K562 (cell line): ENCODE measurements at regions not wholly inside any gene's neighbourhood (a gene's known extent, or its start where the extent isn't known, plus 50 kb on each side); places are given as distances from the start of the nearest gene placed in this dataset.

ENCODE experiments used
- ATAC-seq: fragments of 200-7000 bp; cut with Tn5 transposase; 3 replicates; pipeline ENCODE4 v1.9.1; 2020; ENCODE audit warnings: moderate library complexity
- BruUV-seq: library from RNA; stranded (reverse); fragments of 400-500 nt; replicated peaks from 2 replicates; lab custom pipeline; 2021; lab: Mats Ljungman, UMichigan
- CTCF ChIA-PET: fragments of 300-600 bp; formaldehyde crosslinking; extraction: SDS; loops from one replicate; lab custom pipeline; 2021; ENCODE audit warnings: low intra/inter-chr PET ratio; lab: Yijun Ruan, JAX
- POLR2A ChIA-PET: fragments of 300-600, 350-650 bp; sonication (Branson Sonifier 250); formaldehyde crosslinking; extraction: SDS; loops from one replicate; lab custom pipeline; 2021; ENCODE audit warnings: antibody characterized with exemption, inconsistent platforms; lab: Yijun Ruan, JAX
- DNase-seq, 4 experiments: peaks; one replicate each; pipeline versions ENCODE4 v3.0.0 to v3.0.0-alpha.2; 2011 to 2018; ENCODE audit warnings: low spot score in 3 of 4, mixed read lengths in 3 of 4; ENCODE audit errors: extremely low read depth in 1 of 4
- FAIRE-seq: peaks from 2 replicates; lab custom pipeline; 2011; peaks lifted over from hg19 to GRCh38; lab: Jason Lieb, UNC
- H2AFZ ChIP-seq: 2 replicates; pipeline ENCODE4 v1.6.0; 2011; ENCODE audit warnings: low read depth, low read length, control low read depth, inconsistent platforms
- H3K27ac ChIP-seq: fragments of 200-600 bp; 3 replicates; pipeline ENCODE4 v1.8.0; 2011; ENCODE audit warnings: low read depth, mild to moderate bottlenecking, control low read depth, inconsistent platforms, low read length, moderate library complexity, mixed read lengths; ENCODE audit errors: extremely low read depth
- H3K27me3 ChIP-seq, 2 experiments: fragments of 300-600 bp in 1 of 2; 2 replicates in 1 of 2; 3 replicates in 1 of 2; pipeline versions ENCODE4 v1.6.0 to v1.8.0; 2011; ENCODE audit warnings: inconsistent platforms in 2 of 2, low read length in 2 of 2, mild to moderate bottlenecking in 1 of 2, mixed read lengths in 1 of 2, moderate library complexity in 1 of 2; ENCODE audit not compliant: control insufficient read depth in 2 of 2, insufficient read depth in 2 of 2
- H3K36me3 ChIP-seq: fragments of 300-600 bp; 3 replicates; pipeline ENCODE4 v1.8.0; 2011; ENCODE audit warnings: mild to moderate bottlenecking, low read length, inconsistent platforms; ENCODE audit not compliant: control insufficient read depth, insufficient read depth
- H3K4me1 ChIP-seq, 2 experiments: fragments of 200-600 bp in 1 of 2; replicated peaks in 1 of 2; 2 replicates in 1 of 2; 3 replicates in 1 of 2; pipeline versions ENCODE4 v1.5.1 to v1.8.0; 2011; ENCODE audit warnings: inconsistent platforms in 2 of 2, low read length in 2 of 2, mild to moderate bottlenecking in 1 of 2, mixed read lengths in 1 of 2, moderate library complexity in 1 of 2; ENCODE audit not compliant: control insufficient read depth in 2 of 2, insufficient read depth in 2 of 2
- H3K4me2 ChIP-seq: 2 replicates; pipeline ENCODE4 v1.6.1; 2011; ENCODE audit warnings: low read length, control low read depth, inconsistent platforms, mixed read lengths; ENCODE audit not compliant: insufficient read depth
- H3K4me3 ChIP-seq: fragments of 200-600 bp; sonication (generic), shearing (Covaris generic); 2 replicates; pipeline ENCODE4 v1.5.1; 2016; ENCODE audit warnings: control low read depth, inconsistent platforms
- H3K79me2 ChIP-seq: fragments of 200-600 bp; 3 replicates; pipeline ENCODE4 v1.8.0; 2011; ENCODE audit warnings: low read length, inconsistent platforms; ENCODE audit not compliant: control insufficient read depth, insufficient read depth
- H3K9ac ChIP-seq, 2 experiments: 2 replicates each; pipeline versions ENCODE4 v1.6.0 to v1.6.1; 2011; ENCODE audit warnings: low read depth in 2 of 2, low read length in 2 of 2, control low read depth in 1 of 2, inconsistent platforms in 1 of 2, mild to moderate bottlenecking in 1 of 2, mixed read lengths in 1 of 2; ENCODE audit not compliant: insufficient read depth in 1 of 2
- H3K9me1 ChIP-seq: one replicate; pipeline ENCODE4 v1.6.0; 2011; ENCODE audit warnings: inconsistent platforms, mild to moderate bottlenecking, low read length, moderate library complexity; ENCODE audit not compliant: control insufficient read depth, insufficient read depth
- H3K9me3 ChIP-seq: replicated peaks from 2 replicates; pipeline ENCODE4 v1.5.1; 2011; ENCODE audit warnings: low read depth, low read length, inconsistent platforms; ENCODE audit not compliant: control insufficient read depth, insufficient read depth
- H4K20me1 ChIP-seq: replicated peaks from 2 replicates; pipeline ENCODE4 v1.6.1; 2011; ENCODE audit warnings: low read length, inconsistent platforms, mixed read lengths; ENCODE audit not compliant: control insufficient read depth, insufficient read depth
- HNRNPUL1 ChIP-seq: fragments of 200-400 bp; formaldehyde crosslinking; IDR thresholded peaks from 2 replicates; pipeline ENCODE4 v1.6.1; 2017; ENCODE audit warnings: low read length
- HOMEZ ChIP-seq: fragments of 250-450 bp; sonication (Bioruptor Pico); IDR thresholded peaks from 2 replicates; pipeline ENCODE4 v1.4.0; 2020; ENCODE audit warnings: mild to moderate bottlenecking, moderate library complexity
- JUN ChIP-seq, 2 experiments: sonication (generic) in 1 of 2; formaldehyde crosslinking in 1 of 2; IDR thresholded peaks; 2 replicates each; pipeline versions ENCODE4 v1.6.1 to v1.8.0; 2012 to 2022; ENCODE audit warnings: borderline replicate concordance in 2 of 2, mild to moderate bottlenecking in 2 of 2, improper control_type of control experiment in 1 of 2, low read depth in 1 of 2, low read length in 1 of 2, missing genetic modification reagents in 1 of 2
- MED1 ChIP-seq: sonication (generic); formaldehyde crosslinking; IDR thresholded peaks from 2 replicates; pipeline ENCODE4 v1.8.1; 2023; ENCODE audit warnings: missing genetic modification reagents, borderline replicate concordance
- RBM17 ChIP-seq: fragments of 200-400 bp; formaldehyde crosslinking; IDR thresholded peaks from 2 replicates; pipeline ENCODE4 v1.6.1; 2017; ENCODE audit warnings: low read depth, mild to moderate bottlenecking, low read length, borderline replicate concordance
- RNF219 ChIP-seq: fragments of 250-450 bp; sonication (Bioruptor Pico); IDR thresholded peaks from 2 replicates; pipeline ENCODE4 v1.5.0; 2022; ENCODE audit warnings: mild to moderate bottlenecking
- SMAD1 ChIP-seq: fragments of 150-350 bp; IDR thresholded peaks from 2 replicates; pipeline ENCODE4 v1.6.1; 2014; ENCODE audit warnings: low read length, low read depth; ENCODE audit not compliant: partially characterized antibody
- THAP7 ChIP-seq: fragments of 250-450 bp; sonication (Bioruptor Pico); IDR thresholded peaks from 2 replicates; pipeline ENCODE4 v1.5.0; 2021
- ZNF644 ChIP-seq: fragments of 200-800 bp; sonication (Bioruptor generic); IDR thresholded peaks from 2 replicates; pipeline ENCODE4 v1.6.1; 2016; ENCODE audit warnings: low read depth, missing genetic modification characterization, missing compliant biosample characterization
- ZNF785 ChIP-seq: fragments of 250-450 bp; sonication (Bioruptor Pico); IDR thresholded peaks from 2 replicates; pipeline ENCODE4 v1.4.0; 2020; ENCODE audit warnings: mild to moderate bottlenecking
- WGBS: fragments of 100-300 bp; shearing (Covaris generic); methylation state at CpG from one replicate; pipeline ENCODE4 v1.1.6; 2016; ENCODE audit warnings: low coverage, mixed read lengths; ENCODE audit not compliant: insufficient coverage; ENCODE audit errors: missing lambda C conversion rate; 5-methylcytosine and 5-hydroxymethylcytosine counted together
- in situ Hi-C: fragments of 300-500 bp; cut with MboI; formaldehyde crosslinking; loops from 4 replicates; pipeline ENCODE4 v1.15.0; 2018; ENCODE audit warnings: inconsistent platforms, mixed read lengths
- intact Hi-C: fragments of 100-400 bp; cut with micrococcal nuclease; formaldehyde crosslinking; loops from 2 replicates; pipeline ENCODE4 v1.14.2; 2022

GRCh38 chr3:104673981-104674380, 692.7 kb upstream of the ALCAM start:
- no peak for FAIRE-seq

GRCh38 chr3:104676241-104676640, 690.5 kb upstream of the ALCAM start:
- H3K36me3 ChIP-seq: no peaks in the 10 kb centered on the region
- H3K9me1 ChIP-seq: no peaks in the 10 kb centered on the region
- BruUV-seq: no TSS peak
- no peak overlapping the region for H3K4me3 ChIP-seq
- no peak overlapping the region for H2AFZ ChIP-seq
- H4K20me1 ChIP-seq: no peaks in the 10 kb centered on the region
- CTCF ChIA-PET: no interaction called here
- intact Hi-C loops (loop anchor here (10.0 kb wide), 1 partner anchor 59 kb away; no protein-coding TSS in a partner anchor), in situ Hi-C loops (no loop called here)
- H3K4me2 ChIP-seq: no peak overlapping the region
- DNase-seq (no peak), ATAC-seq (no peak), FAIRE-seq (no peak)
- 7% methylated on average over 2 of the region's 3 CpGs for WGBS
- no peaks in the 10 kb centered on the region for H3K27me3 ChIP-seq
- POLR2A ChIA-PET: no interaction called here
- no peak overlapping the region for H3K27ac ChIP-seq
- no peaks in the 10 kb centered on the region for H3K9me3 ChIP-seq
- no peaks in the 10 kb centered on the region for H3K4me1 ChIP-seq
- H3K9ac ChIP-seq: no peak overlapping the region
- no peaks in the 10 kb centered on the region for H3K79me2 ChIP-seq
- TF ChIP-seq SMAD1 (no peak), RBM17 (no peak), HNRNPUL1 (no peak), ZNF785 (CRISPR knock-in tag) (no peak), THAP7 (CRISPR knock-in tag) (no peak), JUN (IDR thresholded peaks at IDR 0.05; ENCODE audit: borderline replicate concordance, low read depth, low read length) (no peak), JUN (CRISPR knock-in tag; IDR thresholded peaks at IDR 0.05; ENCODE audit: borderline replicate concordance) (no peak), ZNF644 (tag) (no peak), RNF219 (CRISPR knock-in tag) (no peak)

More at GRCh38 chr3:104673981-104674380, 692.7 kb upstream of the ALCAM start:
- H3K27me3 ChIP-seq: no peaks in the 10 kb centered on the region
- intact Hi-C loops: loop anchor here (10.0 kb wide), 1 partner anchor 61 kb away; no protein-coding TSS in a partner anchor
- TF ChIP-seq MED1 (CRISPR knock-in tag): no peak
- no peak for TF ChIP-seq HOMEZ (CRISPR knock-in tag)
- H3K27ac ChIP-seq: no peak overlapping the region
- in situ Hi-C loops: no loop called here
- no peaks in the 10 kb centered on the region for H3K79me2 ChIP-seq
- H3K9me1 ChIP-seq: no peaks in the 10 kb centered on the region
- H3K4me2 ChIP-seq: no peak overlapping the region
- ATAC-seq: no peak
- BruUV-seq: no TSS peak
- no peaks in the 10 kb centered on the region for H3K36me3 ChIP-seq
- 0% methylated on average over 2 of the region's 2 CpGs for WGBS
- no peak overlapping the region for H3K9ac ChIP-seq
- DNase-seq: no peak
- ChIA-PET CTCF (no interaction called here), POLR2A (no interaction called here)
- H2AFZ ChIP-seq: no peak overlapping the region
- no peak overlapping the region for H3K4me3 ChIP-seq
- no peaks in the 10 kb centered on the region for H4K20me1 ChIP-seq
- H3K9me3 ChIP-seq: no peaks in the 10 kb centered on the region
- H3K4me1 ChIP-seq: no peaks in the 10 kb centered on the region
